GM03348 (cell line): ENCODE measurements at regions not wholly inside any gene's neighbourhood (a gene's known extent, or its start where the extent isn't known, plus 50 kb on each side); places are given as distances from the start of the nearest gene placed in this dataset.
"Not testable (repeated sequence)": the region's sequence is repeated elsewhere in the genome, so short reads cannot be mapped to it uniquely, and the experiment has no call there.

Experiments
- DNase-seq: peaks from one replicate; pipeline ENCODE4 v3.0.0; 2012; ENCODE audit warnings: low spot score

- DNase-seq = no peak
Observed at GRCh38 chr6:115064680-115065079, 721.9 kb upstream of the HS3ST5 start.

- DNase-seq = no peak
Observed at GRCh38 chr6:115060581-115060980, 717.8 kb upstream of the HS3ST5 start.

- no peak for DNase-seq
Observed at GRCh38 chr6:115058414-115059211, 715.8 kb upstream of the HS3ST5 start.

GRCh38 chr6:115055579-115055978 is 712.8 kb upstream of the HS3ST5 start:
- DNase-seq = no peak

- DNase-seq = not testable (repeated sequence)
Observed at GRCh38 chr6:115054242-115054641, 711.4 kb upstream of the HS3ST5 start.

GRCh38 chr6:115053169-115053860 is 710.5 kb upstream of the HS3ST5 start:
- DNase-seq = no peak

- no peak for DNase-seq
Observed at GRCh38 chr6:115016593-115016992, 673.8 kb upstream of the HS3ST5 start.

- DNase-seq = no peak
Observed at GRCh38 chr6:115004982-115005381, 662.2 kb upstream of the HS3ST5 start.

- no peak for DNase-seq
Observed at GRCh38 chr6:115004204-115004603, 661.4 kb upstream of the HS3ST5 start.

- DNase-seq = no peak
Observed at GRCh38 chr6:115001731-115002350, 659.0 kb upstream of the HS3ST5 start.

GRCh38 chr6:115000736-115001135 is 657.9 kb upstream of the HS3ST5 start:
- DNase-seq = no peak

GRCh38 chr6:114998492-114998891 is 655.7 kb upstream of the HS3ST5 start:
- DNase-seq = no peak

GRCh38 chr6:114997813-114998292 is 655.0 kb upstream of the HS3ST5 start:
- DNase-seq = no peak

GRCh38 chr6:114995526-114995925 is 652.7 kb upstream of the HS3ST5 start:
- DNase-seq = no peak

- DNase-seq = no peak
Observed at GRCh38 chr6:114989279-114989964, 646.6 kb upstream of the HS3ST5 start.

GRCh38 chr6:114987281-114987680 is 644.5 kb upstream of the HS3ST5 start:
- no peak for DNase-seq

- no peak for DNase-seq
Observed at GRCh38 chr6:114955363-114955762, 612.5 kb upstream of the HS3ST5 start.

GRCh38 chr6:114952229-114952628 is 609.4 kb upstream of the HS3ST5 start:
- DNase-seq = no peak

GRCh38 chr6:114945392-114945791 is 602.6 kb upstream of the HS3ST5 start:
- DNase-seq = no peak

GRCh38 chr6:114941078-114941477 is 598.3 kb upstream of the HS3ST5 start:
- DNase-seq = no peak

GRCh38 chr6:114940181-114940580 is 597.4 kb upstream of the HS3ST5 start:
- DNase-seq = no peak

GRCh38 chr6:114939630-114940029 is 596.8 kb upstream of the HS3ST5 start:
- no peak for DNase-seq
